D341Med (cell line): ENCODE measurements at regions not wholly inside any gene's neighbourhood (a gene's known extent, or its start where the extent isn't known, plus 50 kb on each side); places are given as distances from the start of the nearest gene placed in this dataset.

ENCODE experiments used
- DNase-seq: peaks from one replicate; pipeline ENCODE4 v3.0.0; 2012; ENCODE audit warnings: low spot score

DNA sequence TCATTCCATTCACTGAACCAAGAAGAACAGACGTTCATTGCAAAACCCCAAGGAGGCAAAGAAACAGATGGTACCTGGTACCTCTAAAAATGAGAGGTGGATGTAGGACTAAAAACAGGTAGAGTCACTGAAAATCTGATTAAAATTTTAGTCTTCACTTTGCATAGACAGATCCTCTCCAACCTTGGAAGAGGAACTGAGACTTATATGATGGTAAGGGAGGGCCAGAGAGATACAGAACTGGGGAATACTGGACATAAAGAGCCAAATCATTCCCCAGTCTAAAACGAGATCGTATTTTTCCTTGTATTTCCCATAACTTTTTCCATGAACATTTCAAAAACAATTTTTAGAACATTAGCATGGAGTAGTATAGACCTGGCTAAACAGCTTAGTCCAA lies 59.7 kb upstream of the SPOPL start:
- DNase-seq, result no peak

DNA sequence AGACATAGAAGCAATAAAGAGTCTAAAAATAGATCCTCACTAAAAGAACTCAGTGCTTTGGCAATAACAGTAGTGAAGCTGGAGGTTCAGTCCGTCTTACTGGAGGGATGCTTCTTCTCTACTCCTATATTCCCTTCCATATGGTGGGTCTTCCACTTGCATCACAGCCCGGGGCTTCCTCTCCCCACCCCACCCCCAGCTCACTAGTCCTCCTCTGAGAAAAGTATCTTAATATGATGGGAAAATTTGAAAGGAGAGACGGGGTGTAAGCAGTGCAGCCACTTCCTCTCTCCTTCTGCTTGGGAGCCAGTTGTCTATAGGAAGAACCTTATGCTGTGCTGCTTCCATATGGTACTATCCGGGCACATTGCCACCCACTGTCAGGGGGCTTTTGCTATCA lies 57.2 kb upstream of the SPOPL start:
- no peak for DNase-seq

DNA sequence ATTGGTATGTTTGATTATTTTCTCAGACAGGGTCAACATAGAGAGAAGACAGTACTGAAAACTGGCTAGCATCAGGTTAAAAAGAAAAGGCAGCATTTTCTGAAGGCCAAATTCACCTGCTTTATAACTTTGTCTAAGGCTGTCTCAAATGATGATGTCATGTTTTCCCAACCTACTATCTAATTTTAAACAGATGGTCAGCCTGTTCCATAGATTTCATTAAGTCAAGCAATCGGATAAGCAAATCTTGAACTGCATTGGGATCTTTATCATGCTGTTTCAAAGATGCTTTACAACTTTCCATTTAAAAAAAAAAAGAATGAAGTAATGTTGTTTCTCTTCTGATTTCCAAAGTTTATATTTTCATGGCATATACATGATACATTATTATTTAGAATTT lies 56.3 kb upstream of the SPOPL start:
- DNase-seq, result no peak

DNA sequence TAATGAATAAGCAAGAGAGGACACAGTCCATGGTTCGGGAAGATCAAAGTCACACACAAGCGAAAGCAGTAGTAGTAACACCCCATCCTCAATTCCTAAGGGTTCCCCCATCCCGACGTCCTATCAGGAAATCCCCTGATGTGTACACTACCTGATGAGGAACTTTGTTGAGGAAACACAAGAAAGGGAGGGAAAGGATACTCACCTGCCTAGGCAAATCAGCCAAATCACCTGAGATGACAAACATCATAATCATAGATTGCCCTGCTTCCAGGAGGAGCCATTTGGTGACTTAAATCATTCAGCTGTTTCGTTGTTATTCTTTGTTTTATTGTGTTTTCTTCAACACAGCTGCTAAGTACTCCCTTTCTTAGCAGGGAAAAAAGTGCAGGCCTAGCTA lies 55.5 kb upstream of the SPOPL start:
- DNase-seq, result no peak

DNA sequence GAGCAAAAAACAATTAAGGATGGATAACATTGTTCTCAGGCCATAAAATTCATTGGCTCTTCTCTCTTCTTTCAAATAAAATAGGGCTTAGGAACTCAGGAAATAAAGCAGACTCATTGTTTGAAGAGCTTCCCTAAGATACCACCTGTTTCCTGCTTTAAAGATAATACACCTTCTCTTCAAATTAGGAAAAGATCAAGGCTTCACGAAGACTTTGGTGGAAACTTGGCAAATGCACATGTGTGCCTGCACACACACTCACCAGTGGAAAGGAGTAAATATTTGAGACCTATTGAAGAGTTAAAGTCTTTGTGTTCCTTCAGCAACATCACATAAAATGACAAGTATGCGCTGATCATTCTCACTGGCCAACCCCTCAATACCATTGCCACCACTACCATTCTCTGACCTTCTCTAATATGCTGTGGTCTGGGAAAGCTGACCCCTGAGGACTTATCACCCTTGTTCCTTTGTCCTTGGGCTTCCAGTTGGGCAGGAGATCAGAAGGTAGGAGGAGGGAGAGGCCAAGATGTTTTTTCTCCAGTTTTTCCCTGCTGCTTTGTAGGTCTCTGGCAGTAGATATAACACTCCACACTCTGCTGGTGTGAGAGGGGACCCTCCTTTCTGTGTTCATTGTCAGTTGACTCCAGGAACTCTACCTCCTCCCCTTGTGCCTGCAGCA lies 53.5 kb upstream of the SPOPL start:
- no peak for DNase-seq
